ENCODE measurements at regions not wholly inside any gene's neighbourhood (a gene's known extent, or its start where the extent isn't known, plus 50 kb on each side); places are given as distances from the start of the nearest gene placed in this dataset.

DNA sequence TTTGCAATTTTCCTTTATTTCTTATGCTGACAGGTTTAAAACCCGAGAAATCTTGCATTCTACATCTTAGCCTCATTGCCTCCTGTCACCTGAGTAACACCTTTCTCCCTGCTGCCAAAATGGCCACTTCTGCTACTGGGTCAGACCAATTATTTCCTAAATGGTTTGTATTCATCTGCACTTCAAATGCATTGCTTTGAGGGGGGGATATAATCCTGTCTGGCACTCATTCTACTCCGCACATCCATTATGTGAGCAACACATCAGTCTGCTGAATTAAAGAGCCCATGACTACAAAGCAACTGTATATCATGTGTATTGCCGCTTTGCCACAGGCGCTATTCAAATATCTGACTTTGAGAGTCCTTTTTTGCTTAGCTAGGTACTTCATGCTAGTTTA is 141.6 kb upstream of the TSHZ2 start:
- no peak for TF ChIP-seq EZH2 (optimal IDR thresholded peaks at IDR 0.05; ENCODE audit: low read depth, low read length)
- TF ChIP-seq, protein P1, sequence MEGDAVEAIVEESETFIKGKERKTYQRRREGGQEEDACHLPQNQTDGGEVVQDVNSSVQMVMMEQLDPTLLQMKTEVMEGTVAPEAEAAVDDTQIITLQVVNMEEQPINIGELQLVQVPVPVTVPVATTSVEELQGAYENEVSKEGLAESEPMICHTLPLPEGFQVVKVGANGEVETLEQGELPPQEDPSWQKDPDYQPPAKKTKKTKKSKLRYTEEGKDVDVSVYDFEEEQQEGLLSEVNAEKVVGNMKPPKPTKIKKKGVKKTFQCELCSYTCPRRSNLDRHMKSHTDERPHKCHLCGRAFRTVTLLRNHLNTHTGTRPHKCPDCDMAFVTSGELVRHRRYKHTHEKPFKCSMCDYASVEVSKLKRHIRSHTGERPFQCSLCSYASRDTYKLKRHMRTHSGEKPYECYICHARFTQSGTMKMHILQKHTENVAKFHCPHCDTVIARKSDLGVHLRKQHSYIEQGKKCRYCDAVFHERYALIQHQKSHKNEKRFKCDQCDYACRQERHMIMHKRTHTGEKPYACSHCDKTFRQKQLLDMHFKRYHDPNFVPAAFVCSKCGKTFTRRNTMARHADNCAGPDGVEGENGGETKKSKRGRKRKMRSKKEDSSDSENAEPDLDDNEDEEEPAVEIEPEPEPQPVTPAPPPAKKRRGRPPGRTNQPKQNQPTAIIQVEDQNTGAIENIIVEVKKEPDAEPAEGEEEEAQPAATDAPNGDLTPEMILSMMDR (IDR thresholded peaks at IDR 0.05; ENCODE audit: low read length): no peak

Data from MM.1S (cell line).